ENCODE measurements at regions not wholly inside any gene's neighbourhood (a gene's known extent, or its start where the extent isn't known, plus 50 kb on each side); places are given as distances from the start of the nearest gene placed in this dataset.

DNA sequence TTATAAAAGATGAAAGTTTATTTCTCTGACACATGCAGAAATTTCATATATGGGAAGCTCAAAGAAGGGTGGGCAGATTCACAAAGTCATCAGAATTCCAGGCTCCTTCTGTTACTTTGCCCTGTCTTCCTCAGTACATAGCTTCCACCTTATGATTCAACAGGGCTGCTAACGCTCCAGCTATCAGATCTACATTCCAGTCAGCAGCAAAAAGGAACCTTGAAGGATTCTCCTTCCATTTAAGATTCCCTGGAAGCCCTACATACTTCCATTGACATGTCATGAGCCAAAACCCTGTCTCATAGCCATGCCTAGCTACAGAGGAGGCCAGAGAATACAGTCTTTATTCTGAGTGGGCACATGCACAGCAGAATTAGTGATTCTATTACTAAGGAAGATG is 103.3 kb downstream of the NCR2 start:
- TF ChIP-seq POLR2AphosphoS5 (IDR thresholded peaks at IDR 0.05; ENCODE audit: low read depth, low read length) (no peak), TCF7L2 (IDR thresholded peaks at IDR 0.05; ENCODE audit: low read depth, low read length) (no peak), SIN3A (IDR thresholded peaks at IDR 0.05; ENCODE audit: borderline replicate concordance, insufficient read depth, low read depth, low read length) (no peak)
- TF ChIP-seq, protein P1, sequence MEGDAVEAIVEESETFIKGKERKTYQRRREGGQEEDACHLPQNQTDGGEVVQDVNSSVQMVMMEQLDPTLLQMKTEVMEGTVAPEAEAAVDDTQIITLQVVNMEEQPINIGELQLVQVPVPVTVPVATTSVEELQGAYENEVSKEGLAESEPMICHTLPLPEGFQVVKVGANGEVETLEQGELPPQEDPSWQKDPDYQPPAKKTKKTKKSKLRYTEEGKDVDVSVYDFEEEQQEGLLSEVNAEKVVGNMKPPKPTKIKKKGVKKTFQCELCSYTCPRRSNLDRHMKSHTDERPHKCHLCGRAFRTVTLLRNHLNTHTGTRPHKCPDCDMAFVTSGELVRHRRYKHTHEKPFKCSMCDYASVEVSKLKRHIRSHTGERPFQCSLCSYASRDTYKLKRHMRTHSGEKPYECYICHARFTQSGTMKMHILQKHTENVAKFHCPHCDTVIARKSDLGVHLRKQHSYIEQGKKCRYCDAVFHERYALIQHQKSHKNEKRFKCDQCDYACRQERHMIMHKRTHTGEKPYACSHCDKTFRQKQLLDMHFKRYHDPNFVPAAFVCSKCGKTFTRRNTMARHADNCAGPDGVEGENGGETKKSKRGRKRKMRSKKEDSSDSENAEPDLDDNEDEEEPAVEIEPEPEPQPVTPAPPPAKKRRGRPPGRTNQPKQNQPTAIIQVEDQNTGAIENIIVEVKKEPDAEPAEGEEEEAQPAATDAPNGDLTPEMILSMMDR (IDR thresholded peaks at IDR 0.05) = no peak
- TF ChIP-seq, protein P2, sequence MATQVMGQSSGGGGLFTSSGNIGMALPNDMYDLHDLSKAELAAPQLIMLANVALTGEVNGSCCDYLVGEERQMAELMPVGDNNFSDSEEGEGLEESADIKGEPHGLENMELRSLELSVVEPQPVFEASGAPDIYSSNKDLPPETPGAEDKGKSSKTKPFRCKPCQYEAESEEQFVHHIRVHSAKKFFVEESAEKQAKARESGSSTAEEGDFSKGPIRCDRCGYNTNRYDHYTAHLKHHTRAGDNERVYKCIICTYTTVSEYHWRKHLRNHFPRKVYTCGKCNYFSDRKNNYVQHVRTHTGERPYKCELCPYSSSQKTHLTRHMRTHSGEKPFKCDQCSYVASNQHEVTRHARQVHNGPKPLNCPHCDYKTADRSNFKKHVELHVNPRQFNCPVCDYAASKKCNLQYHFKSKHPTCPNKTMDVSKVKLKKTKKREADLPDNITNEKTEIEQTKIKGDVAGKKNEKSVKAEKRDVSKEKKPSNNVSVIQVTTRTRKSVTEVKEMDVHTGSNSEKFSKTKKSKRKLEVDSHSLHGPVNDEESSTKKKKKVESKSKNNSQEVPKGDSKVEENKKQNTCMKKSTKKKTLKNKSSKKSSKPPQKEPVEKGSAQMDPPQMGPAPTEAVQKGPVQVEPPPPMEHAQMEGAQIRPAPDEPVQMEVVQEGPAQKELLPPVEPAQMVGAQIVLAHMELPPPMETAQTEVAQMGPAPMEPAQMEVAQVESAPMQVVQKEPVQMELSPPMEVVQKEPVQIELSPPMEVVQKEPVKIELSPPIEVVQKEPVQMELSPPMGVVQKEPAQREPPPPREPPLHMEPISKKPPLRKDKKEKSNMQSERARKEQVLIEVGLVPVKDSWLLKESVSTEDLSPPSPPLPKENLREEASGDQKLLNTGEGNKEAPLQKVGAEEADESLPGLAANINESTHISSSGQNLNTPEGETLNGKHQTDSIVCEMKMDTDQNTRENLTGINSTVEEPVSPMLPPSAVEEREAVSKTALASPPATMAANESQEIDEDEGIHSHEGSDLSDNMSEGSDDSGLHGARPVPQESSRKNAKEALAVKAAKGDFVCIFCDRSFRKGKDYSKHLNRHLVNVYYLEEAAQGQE (IDR thresholded peaks at IDR 0.05; ENCODE audit: insufficient read depth in 1 of 2, low read depth in 2 of 2, low read length in 1 of 2) = no peak
- Histone ChIP-seq H3K9me3 (ENCODE audit: control insufficient read depth, insufficient read depth, low read depth, low read length) (no peaks in the 10 kb centered on the region), H3K27me3 (ENCODE audit: control insufficient read depth, insufficient read depth, low read length) (peaks cover 3% of the 10 kb centered on the region; the same call in 1 of the 2 replicates), H3K27ac (ENCODE audit: low read length) (no peak overlapping the region), H3K4me1 (ENCODE audit: control insufficient read depth, insufficient read depth, low read length) (no peaks in the 10 kb centered on the region), H3K36me3 (ENCODE audit: control insufficient read depth, insufficient read depth, low read length) (no peaks in the 10 kb centered on the region), H3K4me3 (ENCODE audit: low read depth in 2 of 2, low read length in 2 of 2) (no peak overlapping the region)
- intact Hi-C loops (cut with micrococcal nuclease; ENCODE audit: unreplicated experiment) (no loop called here), in situ Hi-C loops (cut with HindIII; ENCODE audit: low pct_unique_long_range_greater_than_20kb, low sequenced_read_pairs) (no loop called here)
- ATAC-seq = no peak
- BruUV-seq (replicated peaks) = no TSS peak
- CTCF ChIA-PET = interaction anchor here (0.6 kb wide), 1 partner anchor 154 kb away, joined by 3 read pairs; no protein-coding TSS in a partner anchor
- POLR2A ChIA-PET = no interaction called here
- no peak for DNase-seq (ENCODE audit: low read depth, low spot score)

GRCh38 chr6:41439524-41440418 is 104.4 kb downstream of the NCR2 start:
- intact Hi-C loops (cut with micrococcal nuclease; ENCODE audit: unreplicated experiment) = no loop called here

GRCh38 chr6:41440958-41441357 is 105.2 kb upstream of the FOXP4 start:
- POLR2A ChIA-PET = no interaction called here
- peaks cover 3% of the 10 kb centered on the region; the same call in 1 of the 2 replicates for H3K27me3 ChIP-seq (ENCODE audit: control insufficient read depth, insufficient read depth, low read length)
- DNase-seq (ENCODE audit: low read depth, low spot score) (no peak), ATAC-seq (no peak)
- CTCF ChIA-PET = no interaction called here
- no TSS peak for BruUV-seq (replicated peaks)
- H3K4me1 ChIP-seq (ENCODE audit: control insufficient read depth, insufficient read depth, low read length) = no peaks in the 10 kb centered on the region
- no peak overlapping the region for H3K27ac ChIP-seq (ENCODE audit: low read length)
- TF ChIP-seq, protein P1 (IDR thresholded peaks at IDR 0.05) = no peak
- TF ChIP-seq POLR2AphosphoS5 (IDR thresholded peaks at IDR 0.05; ENCODE audit: low read depth, low read length) (no peak), SIN3A (IDR thresholded peaks at IDR 0.05; ENCODE audit: borderline replicate concordance, insufficient read depth, low read depth, low read length) (no peak), TCF7L2 (IDR thresholded peaks at IDR 0.05; ENCODE audit: low read depth, low read length) (no peak)
- TF ChIP-seq, protein P2 (IDR thresholded peaks at IDR 0.05; ENCODE audit: insufficient read depth in 1 of 2, low read depth in 2 of 2, low read length in 1 of 2) = no peak
- no peaks in the 10 kb centered on the region for H3K9me3 ChIP-seq (ENCODE audit: control insufficient read depth, insufficient read depth, low read depth, low read length)
- in situ Hi-C loops (cut with HindIII; ENCODE audit: low pct_unique_long_range_greater_than_20kb, low sequenced_read_pairs) (no loop called here), intact Hi-C loops (cut with micrococcal nuclease; ENCODE audit: unreplicated experiment) (no loop called here)
- no peak overlapping the region for H3K4me3 ChIP-seq (ENCODE audit: low read depth in 2 of 2, low read length in 2 of 2)
- no peaks in the 10 kb centered on the region for H3K36me3 ChIP-seq (ENCODE audit: control insufficient read depth, insufficient read depth, low read length)

More at GRCh38 chr6:41439524-41440418, 104.4 kb downstream of the NCR2 start:
- H3K9me3 ChIP-seq (ENCODE audit: control insufficient read depth, insufficient read depth, low read depth, low read length) = no peaks in the 10 kb centered on the region
- TF ChIP-seq POLR2AphosphoS5 (IDR thresholded peaks at IDR 0.05; ENCODE audit: low read depth, low read length) (no peak), TCF7L2 (IDR thresholded peaks at IDR 0.05; ENCODE audit: low read depth, low read length) (no peak)
- DNase-seq (ENCODE audit: low read depth, low spot score) = no peak
- no TSS peak for BruUV-seq (replicated peaks)
- no peak overlapping the region for H3K4me3 ChIP-seq (ENCODE audit: low read depth in 2 of 2, low read length in 2 of 2)
- POLR2A ChIA-PET = no interaction called here
- ATAC-seq = no peak
- in situ Hi-C loops (cut with HindIII; ENCODE audit: low pct_unique_long_range_greater_than_20kb, low sequenced_read_pairs) = no loop called here
- no peak overlapping the region for H3K27ac ChIP-seq (ENCODE audit: low read length)
- CTCF ChIA-PET = no interaction called here
- H3K27me3 ChIP-seq (ENCODE audit: control insufficient read depth, insufficient read depth, low read length) = peaks cover 3% of the 10 kb centered on the region; the same call in 1 of the 2 replicates
- H3K4me1 ChIP-seq (ENCODE audit: control insufficient read depth, insufficient read depth, low read length) = no peaks in the 10 kb centered on the region
- H3K36me3 ChIP-seq (ENCODE audit: control insufficient read depth, insufficient read depth, low read length) = no peaks in the 10 kb centered on the region

Data from Panc1 (cell line).